Right lobe of liver (tissue), 4 donors: ENCODE measurements at regions not wholly inside any gene's neighbourhood (a gene's known extent, or its start where the extent isn't known, plus 50 kb on each side); places are given as distances from the start of the nearest gene placed in this dataset.

Experiments used
- CTCF ChIP-seq, 4 donors: fragments of 200-600 bp in 3 of 4; fragments of 450-650 bp in 1 of 4; IDR thresholded peaks; one replicate each; pipeline versions ENCODE4 v1.5.1 to v1.8.0; 2016 to 2022; ENCODE audit warnings: antibody characterized with exemption in 4 of 4, mild to moderate bottlenecking in 2 of 4
- POLR2A ChIP-seq: fragments of 450-650 bp; IDR thresholded peaks from one replicate; pipeline ENCODE4 v1.6.1; 2017; ENCODE audit warnings: antibody characterized with exemption, mild to moderate bottlenecking
- donor health status: DM: no; HTN: no; CAD: no.
- donor health status: DM: no; HTN: no; CAD: no.
- donor health status: DM: no; HTN: yes; CAD: no.

- no peak for TF ChIP-seq CTCF (IDR thresholded peaks at IDR 0.05)
- TF ChIP-seq POLR2A, result no peak
These were observed 172.3 kb downstream of the DUSP6 start for GRCh38 chr12:89179983-89180382.
